HG02884 (cell line): ENCODE measurements at regions not wholly inside any gene's neighbourhood (a gene's known extent, or its start where the extent isn't known, plus 50 kb on each side); places are given as distances from the start of the nearest gene placed in this dataset.

ENCODE experiments used
- ATAC-seq: cut with Tn5 transposase; IDR thresholded peaks from one replicate; pipeline ENCODE4 v1.9.1; 2021; ENCODE audit warnings: mild to moderate bottlenecking, moderate library complexity; ENCODE audit not compliant: unreplicated experiment

DNA sequence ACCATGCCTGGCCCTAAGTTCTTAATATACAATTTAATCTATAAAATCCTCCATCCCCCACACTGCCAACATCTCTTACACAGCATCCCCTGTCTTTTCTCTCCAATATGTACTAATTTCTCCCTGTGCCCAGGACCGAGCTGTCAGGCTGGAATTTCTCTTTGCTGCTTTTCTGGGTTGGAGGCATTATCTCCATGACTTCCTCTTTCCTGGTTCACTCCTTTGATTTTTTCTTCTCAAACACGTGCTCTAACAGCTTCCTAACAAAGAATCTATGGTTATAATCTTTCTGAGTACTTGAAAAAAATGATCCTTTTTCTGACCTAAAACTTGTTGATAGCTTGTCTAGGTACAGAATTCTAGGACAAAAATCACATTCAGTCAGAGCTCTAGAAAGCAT lies 112.8 kb downstream of the C1D start:
- no peak for ATAC-seq

DNA sequence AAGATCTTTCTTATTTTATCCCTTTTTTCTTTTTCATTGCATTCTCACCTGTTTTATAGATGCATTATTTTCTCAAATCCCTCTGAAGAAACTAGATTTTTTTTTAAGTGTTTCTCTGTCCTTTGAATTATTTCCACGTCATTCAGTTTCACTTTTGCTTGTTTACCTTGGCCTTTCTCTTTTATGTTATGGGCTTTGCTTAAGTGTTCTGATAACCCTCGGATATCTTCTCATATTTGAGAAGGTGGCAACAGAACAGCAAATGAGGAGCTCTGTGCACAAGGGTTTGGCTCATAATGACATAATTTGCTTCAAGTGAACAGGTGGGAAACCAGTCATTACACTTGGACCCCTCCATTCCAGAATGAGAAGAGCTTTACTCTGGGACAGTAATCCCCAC lies 111.9 kb downstream of the C1D start:
- ATAC-seq: no peak

DNA sequence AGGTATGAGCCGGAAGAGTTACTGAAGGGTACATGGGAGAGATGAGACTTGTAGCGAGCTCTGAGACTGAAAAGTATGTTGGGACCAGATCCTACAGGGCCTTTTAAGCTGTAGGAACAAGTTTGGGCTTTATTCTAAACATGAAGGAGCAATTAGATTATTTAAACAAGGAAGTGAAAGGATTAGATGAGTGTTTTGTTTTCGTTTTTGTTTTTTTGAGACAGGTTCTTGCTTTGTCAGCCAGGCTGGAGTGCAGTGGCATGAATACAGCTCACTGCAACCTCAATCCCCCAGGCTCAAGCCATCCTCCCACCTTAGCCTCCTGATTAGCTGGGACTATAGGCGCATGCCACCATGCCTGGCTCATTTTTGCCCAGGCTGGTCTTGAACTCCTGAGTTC lies 110.7 kb downstream of the C1D start:
- ATAC-seq: peak; percentile 60

DNA sequence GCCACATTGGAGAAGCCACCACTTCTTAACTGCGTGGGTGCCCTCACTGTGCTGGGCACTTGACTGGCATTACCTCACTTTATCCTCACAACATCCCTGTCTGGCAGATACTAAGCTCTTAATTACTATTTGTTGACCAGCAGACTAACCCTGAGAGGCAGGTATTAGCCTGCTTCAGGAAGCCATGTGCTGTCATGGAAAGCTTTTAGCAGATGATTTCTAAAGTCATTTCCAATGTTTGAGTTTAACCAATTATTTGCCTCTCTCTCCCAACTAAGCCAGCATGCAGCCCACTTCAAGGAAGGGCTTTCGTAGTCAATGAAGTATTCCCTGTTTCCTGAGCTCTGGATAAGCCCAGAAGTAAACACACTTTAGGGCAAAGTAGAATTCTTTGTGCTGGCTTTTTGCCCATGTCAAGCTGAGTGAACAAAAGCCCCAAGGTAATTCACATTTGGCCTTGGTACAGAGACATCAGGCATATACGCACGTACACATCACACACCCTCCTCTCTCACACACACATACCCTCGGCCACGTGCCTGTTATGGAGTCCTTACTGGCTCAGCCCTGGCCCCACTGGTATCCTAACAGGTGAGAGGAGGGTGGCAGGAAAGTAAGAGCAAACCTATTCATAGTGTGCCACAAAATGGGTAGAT lies 108.6 kb downstream of the C1D start:
- no peak for ATAC-seq

DNA sequence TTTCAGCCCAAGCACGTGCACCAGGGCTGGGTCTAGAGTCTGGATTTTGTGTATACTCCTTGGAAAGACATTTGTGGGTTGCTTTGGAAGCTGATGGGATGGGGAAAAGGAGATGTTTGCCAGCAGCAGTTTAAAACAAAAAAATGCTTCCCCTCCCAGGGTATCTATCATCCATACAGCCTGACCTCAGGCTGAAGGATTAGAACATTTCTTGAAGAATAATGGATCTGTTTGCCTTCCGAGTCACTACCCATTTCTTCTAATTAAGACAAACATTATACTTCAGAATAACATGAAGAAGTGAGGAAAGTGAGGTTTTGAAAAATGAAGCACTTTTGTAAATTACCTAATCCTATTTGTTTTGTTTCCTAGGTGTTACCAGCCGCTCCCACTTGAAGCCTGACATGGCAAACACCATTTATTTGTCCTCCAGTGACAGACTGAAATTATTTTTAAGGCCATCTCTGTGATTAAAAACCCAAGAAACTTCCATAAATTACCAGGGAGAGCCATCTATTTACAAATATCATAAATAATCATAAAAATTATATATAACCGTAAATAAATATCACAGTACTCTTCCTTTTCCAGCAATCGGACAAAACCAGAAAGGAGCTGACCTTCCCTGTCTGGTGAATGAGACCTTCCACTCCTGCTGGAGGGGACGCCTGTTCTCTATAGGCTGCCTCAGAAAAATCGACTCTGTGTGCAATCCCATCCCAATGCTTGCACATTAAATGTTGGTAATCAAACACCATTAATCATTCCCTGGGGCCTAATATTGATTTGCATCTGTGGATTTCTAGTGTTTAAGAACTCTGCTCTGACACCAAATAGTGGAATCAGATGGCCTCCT lies 106.8 kb downstream of the C1D start:
- ATAC-seq: no peak

DNA sequence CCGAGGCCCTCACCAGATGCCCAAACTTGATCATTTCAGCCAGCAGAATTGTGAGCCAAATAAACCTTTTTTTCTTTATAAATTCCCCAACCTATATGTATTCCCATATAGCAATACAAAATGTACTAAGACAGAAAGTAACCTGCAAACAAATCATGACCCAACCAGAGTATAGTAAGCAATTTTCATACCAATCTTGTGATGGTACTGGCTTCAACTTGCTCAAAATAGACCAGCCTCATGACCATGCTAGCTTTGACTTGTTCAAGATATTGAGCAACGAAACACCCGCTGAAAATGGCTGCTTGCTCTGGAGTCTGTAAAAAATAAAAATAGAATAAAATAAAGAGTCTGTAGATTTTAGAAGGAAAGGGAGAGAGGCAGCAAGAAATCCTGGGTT lies 97.6 kb downstream of the C1D start:
- ATAC-seq: no peak

DNA sequence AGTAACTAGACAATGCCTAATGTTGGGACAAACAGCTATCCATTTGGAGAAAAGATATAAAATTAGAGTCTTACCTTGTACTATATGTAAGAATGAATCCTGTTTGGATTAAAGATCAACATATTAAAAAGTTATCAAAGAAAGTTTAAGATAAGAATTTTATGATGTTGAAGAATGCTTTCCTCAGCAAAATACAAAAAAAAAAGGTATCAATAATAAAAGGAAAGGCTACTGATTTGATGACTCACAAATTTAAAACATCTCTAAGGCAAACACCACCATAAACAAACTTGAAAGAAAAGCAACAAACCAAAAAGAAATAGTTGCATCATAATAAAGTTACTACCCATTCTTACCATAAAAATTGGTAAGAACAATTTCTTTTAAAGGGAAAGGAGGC lies 92.7 kb downstream of the C1D start:
- no peak for ATAC-seq

DNA sequence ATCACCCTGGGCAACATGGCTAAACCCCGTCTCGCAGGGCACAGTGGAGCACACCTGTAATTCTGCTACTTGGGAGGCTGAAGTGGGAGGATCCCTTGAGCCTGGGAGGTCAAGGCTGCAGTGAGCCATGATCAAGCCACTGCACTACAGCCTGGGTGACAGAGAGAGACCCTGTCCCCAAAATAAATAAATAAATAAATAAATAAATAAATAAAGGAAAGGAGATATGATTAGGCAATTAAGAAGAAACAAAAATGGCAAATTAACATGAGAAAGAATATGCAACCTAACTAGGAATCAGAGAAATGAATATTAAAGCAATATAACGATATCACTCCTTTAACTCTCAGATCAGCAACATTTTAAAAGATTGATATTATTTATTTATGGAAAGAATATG lies 92.3 kb downstream of the C1D start:
- no peak for ATAC-seq

DNA sequence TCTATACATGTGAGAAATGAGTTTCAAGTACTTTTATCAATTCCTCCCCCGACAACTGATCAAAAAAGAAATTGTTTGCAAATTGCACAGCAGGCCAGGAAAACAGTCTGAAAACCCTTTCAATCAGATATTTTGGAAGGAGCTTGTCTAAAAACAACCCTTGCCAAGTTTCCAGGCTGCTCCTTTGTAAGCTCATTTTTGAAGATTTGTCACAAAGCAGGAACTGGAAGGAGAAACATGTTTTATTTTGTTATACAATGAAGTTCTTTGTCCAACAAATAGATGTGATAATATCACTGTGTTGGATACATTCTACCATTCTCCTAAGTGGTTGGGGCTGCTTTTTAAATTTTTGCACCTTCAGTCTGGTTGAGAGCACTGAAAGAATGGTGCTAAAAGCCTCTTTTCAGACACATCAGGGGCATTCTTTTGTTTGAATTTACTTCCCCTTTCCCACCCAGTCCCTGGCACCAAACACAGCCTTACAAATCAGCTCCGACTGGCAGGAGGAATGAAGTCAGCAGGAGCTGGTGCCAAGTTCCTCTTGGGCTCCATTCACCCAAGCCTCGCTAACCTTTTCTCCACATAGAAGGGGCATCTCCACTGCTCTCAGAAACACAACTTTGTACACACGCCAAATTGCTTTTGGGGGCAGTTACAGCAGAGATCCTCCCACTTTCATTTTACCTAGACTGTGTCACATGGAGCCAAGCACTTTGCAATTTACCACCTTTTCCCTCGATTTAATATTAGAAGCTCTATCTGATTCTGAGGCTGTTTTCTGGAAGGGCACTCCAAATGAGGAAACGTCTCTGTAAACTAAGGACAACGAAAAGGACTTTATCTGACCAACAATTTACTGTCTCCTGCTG lies 88.0 kb downstream of the C1D start:
- ATAC-seq: no peak

DNA sequence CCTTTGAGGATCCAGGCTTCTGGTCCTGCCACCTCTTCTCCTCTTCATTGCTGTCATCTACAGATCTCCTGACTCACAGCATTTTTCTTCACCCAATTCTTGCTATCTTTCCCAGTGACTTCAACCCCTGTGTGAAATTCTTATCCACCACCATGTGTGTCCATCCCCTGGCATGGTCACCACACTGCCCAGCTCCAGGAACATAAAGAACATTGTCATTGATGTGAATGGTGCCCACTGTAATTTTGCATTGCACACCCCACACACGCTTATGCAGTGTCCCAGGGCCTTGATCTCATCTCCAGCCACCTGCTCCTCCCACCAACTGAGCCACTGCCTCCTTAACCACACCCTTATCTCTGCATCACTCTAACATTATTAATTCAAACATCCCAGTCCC lies 85.3 kb downstream of the C1D start:
- ATAC-seq: no peak

DNA sequence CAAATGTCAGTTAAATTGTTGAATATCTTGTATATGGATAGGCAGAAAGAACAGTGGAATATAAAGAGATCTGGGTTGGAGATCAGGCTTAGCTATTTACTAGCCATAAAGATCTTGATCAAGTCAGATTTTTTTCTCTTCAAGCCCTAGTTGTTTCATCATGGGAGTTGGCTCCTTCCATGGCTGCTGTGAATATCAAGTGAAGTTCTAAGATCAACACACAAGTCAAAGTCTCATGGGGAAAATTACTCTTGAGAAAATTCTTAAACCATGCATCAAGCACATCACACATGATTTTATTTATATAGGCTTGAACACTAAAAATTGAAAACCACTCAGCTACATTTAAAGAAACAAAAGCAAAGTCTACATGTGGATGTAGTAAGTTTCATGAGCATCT lies 79.8 kb downstream of the C1D start:
- no peak for ATAC-seq

DNA sequence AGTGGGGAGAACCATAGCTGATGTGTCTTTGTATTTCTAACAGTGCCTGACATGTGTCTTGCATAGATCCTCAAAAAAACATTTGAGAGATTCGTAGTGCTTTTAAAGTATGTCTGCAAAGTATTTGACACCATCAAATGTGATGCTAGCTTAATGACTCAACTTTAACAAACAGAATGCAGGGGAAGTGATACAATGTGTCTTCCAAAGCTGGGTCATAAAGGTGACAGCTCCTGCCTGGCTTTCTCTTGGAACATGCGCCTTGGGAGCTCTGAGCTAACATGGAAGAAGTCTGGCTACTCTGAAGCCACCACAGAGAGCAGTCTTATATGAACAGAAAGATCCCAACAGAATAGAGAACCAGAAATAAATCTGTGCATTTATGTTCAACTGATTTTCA lies 78.2 kb downstream of the C1D start:
- no peak for ATAC-seq

DNA sequence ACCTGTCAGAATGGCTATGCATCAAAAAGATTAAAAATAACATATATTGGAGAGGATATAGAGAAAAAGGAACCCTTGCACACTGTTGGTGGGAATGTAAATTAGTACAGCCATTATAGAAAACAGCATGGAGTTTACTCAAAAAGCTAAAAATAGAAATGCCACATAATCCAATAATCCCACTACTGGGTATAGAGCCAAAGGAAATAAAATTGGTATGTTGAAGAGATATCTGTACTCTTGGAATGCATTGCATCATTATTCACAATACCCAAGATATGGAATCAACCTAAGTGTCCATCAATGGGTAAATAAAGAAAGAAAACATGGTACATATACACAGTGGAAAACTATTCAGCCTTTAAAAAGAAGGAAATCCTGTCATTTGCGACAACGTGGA lies 77.2 kb downstream of the C1D start:
- no peak for ATAC-seq

DNA sequence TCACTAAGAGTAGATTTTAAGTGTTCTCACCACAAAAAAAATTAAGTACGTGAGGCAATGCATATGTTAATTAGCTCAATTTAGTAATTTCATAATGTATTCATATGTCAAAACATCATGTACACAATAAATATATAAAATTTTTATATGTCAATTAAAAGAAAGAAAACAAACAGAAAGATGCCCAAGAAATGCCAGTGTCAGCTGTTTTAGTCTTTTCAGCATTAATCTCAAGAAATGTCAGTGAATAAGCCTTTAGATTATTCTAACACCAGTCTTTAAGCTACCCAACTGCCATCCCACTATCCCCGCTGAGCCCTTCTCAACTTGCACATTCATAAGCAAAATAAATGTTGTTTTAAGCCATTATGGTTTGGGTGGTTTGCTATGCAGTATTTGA lies 76.5 kb downstream of the C1D start:
- ATAC-seq: no peak
